Left lung (tissue), 4 donors: ENCODE measurements at regions not wholly inside any gene's neighbourhood (a gene's known extent, or its start where the extent isn't known, plus 50 kb on each side); places are given as distances from the start of the nearest gene placed in this dataset.

Experiments
- ATAC-seq: fragments of 200-7000 bp; cut with Tn5 transposase; one replicate; pipeline ENCODE4 v1.9.1; 2020; ENCODE audit warnings: moderate library complexity
- DNase-seq, 4 donors: peaks; one replicate each; pipeline ENCODE4 v3.0.0-alpha.2; 2013 to 2020
- H3K27ac ChIP-seq, 2 donors: fragments of 200-600 bp; sonication (generic) in 1 of 2; one replicate each; pipeline versions ENCODE4 v1.5.0 to v1.8.0; 2020 to 2021
- H3K27me3 ChIP-seq, 2 donors: fragments of 200-600 bp; sonication (generic) in 1 of 2; one replicate each; pipeline versions ENCODE4 v1.5.0 to v1.8.0; 2020 to 2021
- H3K36me3 ChIP-seq, 2 donors: fragments of 200-600 bp; sonication (generic) in 1 of 2; one replicate each; pipeline versions ENCODE4 v1.5.0 to v1.8.0; 2020 to 2021
- H3K4me1 ChIP-seq, 2 donors: fragments of 200-600 bp; one replicate each; pipeline ENCODE4 v1.8.0; 2021
- H3K4me3 ChIP-seq, 2 donors: fragments of 200-600 bp; sonication (generic) in 1 of 2; one replicate each; pipeline versions ENCODE4 v1.5.0 to v1.8.0; 2020 to 2021; ENCODE audit warnings: mild to moderate bottlenecking in 1 of 2
- H3K9me3 ChIP-seq, 2 donors: fragments of 200-600 bp; sonication (generic) in 1 of 2; one replicate each; pipeline versions ENCODE4 v1.5.0 to v1.8.0; 2020 to 2021
- CTCF ChIP-seq, 2 donors: fragments of 200-600 bp; sonication (generic) in 1 of 2; IDR thresholded peaks; one replicate each; pipeline versions ENCODE4 v1.5.0 to v1.8.0; 2021; ENCODE audit warnings: antibody characterized with exemption in 2 of 2
- intact Hi-C, 2 donors: fragments of 100-400 bp; cut with DNase I; formaldehyde crosslinking; loops; one replicate each; pipeline versions ENCODE4 v1.11.2 to v1.14.2; 2022
- donor health status: DM: no; HTN: yes; CAD: no.
- donor health status: DM: no; HTN: no; CAD: no.

GRCh38 chr5:171535162-171535561 is 115.7 kb downstream of the FGF18 start:
- Histone ChIP-seq H3K4me3 (no peak overlapping the region), H3K9me3 (no peaks in the 10 kb centered on the region), H3K27ac (no peak overlapping the region), H3K27me3 (no peaks in the 10 kb centered on the region), H3K4me1 (no peaks in the 10 kb centered on the region), H3K36me3 (no peaks in the 10 kb centered on the region)
- no peak for TF ChIP-seq CTCF (IDR thresholded peaks at IDR 0.05)
- DNase-seq = no peak
- intact Hi-C loops = no loop called here
- ATAC-seq = no peak

GRCh38 chr5:171537070-171537849 is 117.8 kb downstream of the FGF18 start:
- Histone ChIP-seq H3K27me3 (peaks cover 0 to 7% of the 10 kb centered on the region in 2 donors), H3K4me3 (no peak overlapping the region), H3K9me3 (no peaks in the 10 kb centered on the region), H3K36me3 (no peaks in the 10 kb centered on the region), H3K4me1 (no peaks in the 10 kb centered on the region), H3K27ac (no peak overlapping the region)
- no peak for TF ChIP-seq CTCF (IDR thresholded peaks at IDR 0.05)
- intact Hi-C loops = no loop called here
- DNase-seq = no peak
- no peak for ATAC-seq

GRCh38 chr5:171537923-171538537 is 118.6 kb downstream of the FGF18 start:
- DNase-seq (no peak), ATAC-seq (no peak)
- peaks cover 0 to 7% of the 10 kb centered on the region in 2 donors for H3K27me3 ChIP-seq

GRCh38 chr5:171538681-171539080 is 119.2 kb downstream of the FGF18 start:
- H3K27ac ChIP-seq = no peak overlapping the region
- H3K4me3 ChIP-seq = no peak overlapping the region
- no peaks in the 10 kb centered on the region for H3K9me3 ChIP-seq
- TF ChIP-seq CTCF (IDR thresholded peaks at IDR 0.05) = no peak
- peaks cover 0 to 7% of the 10 kb centered on the region in 2 donors for H3K27me3 ChIP-seq
- DNase-seq (no peak), ATAC-seq (no peak)
- no peaks in the 10 kb centered on the region for H3K36me3 ChIP-seq
- intact Hi-C loops = no loop called here
- no peaks in the 10 kb centered on the region for H3K4me1 ChIP-seq

More at GRCh38 chr5:171537923-171538537, 118.6 kb downstream of the FGF18 start:
- intact Hi-C loops = no loop called here
- TF ChIP-seq CTCF (IDR thresholded peaks at IDR 0.05) = no peak
- Histone ChIP-seq H3K27ac (no peak overlapping the region), H3K4me3 (no peak overlapping the region), H3K36me3 (no peaks in the 10 kb centered on the region), H3K9me3 (no peaks in the 10 kb centered on the region), H3K4me1 (no peaks in the 10 kb centered on the region)

GRCh38 chr5:171540865-171541264 is 121.4 kb downstream of the FGF18 start:
- Histone ChIP-seq H3K27ac (no peak overlapping the region), H3K9me3 (no peaks in the 10 kb centered on the region), H3K27me3 (peaks cover 0 to 7% of the 10 kb centered on the region in 2 donors), H3K36me3 (no peaks in the 10 kb centered on the region), H3K4me1 (no peaks in the 10 kb centered on the region), H3K4me3 (no peak overlapping the region)
- intact Hi-C loops = no loop called here
- ATAC-seq (no peak), DNase-seq (no peak)
- TF ChIP-seq CTCF (IDR thresholded peaks at IDR 0.05) = no peak
